ENCODE measurements at regions not wholly inside any gene's neighbourhood (a gene's known extent, or its start where the extent isn't known, plus 50 kb on each side); places are given as distances from the start of the nearest gene placed in this dataset.
"Not testable (repeated sequence)": the region's sequence is repeated elsewhere in the genome, so short reads cannot be mapped to it uniquely, and the experiment has no call there.

GRCh38 chr17:33579740-33580139 is 286.6 kb upstream of the ASIC2 start:
- H3K36me3 ChIP-seq (ENCODE audit: control insufficient read depth in 2 of 2, insufficient read depth in 2 of 2, low read length in 1 of 2); H3K27me3 ChIP-seq (replicated peaks in 1 of 2; ENCODE audit: control insufficient read depth in 2 of 2, insufficient read depth in 2 of 2, low read length in 1 of 2); SMC1A ChIA-PET (ENCODE audit: uncharacterized antibody, unreplicated experiment); H3K4me3 ChIP-seq; H3K9me3 ChIP-seq (replicated peaks; ENCODE audit: control insufficient read depth, insufficient read depth, low read length); BruUV-seq (replicated peaks); RAD21 ChIA-PET (ENCODE audit: unreplicated experiment); CTCF ChIA-PET; H3K4me2 ChIP-seq (ENCODE audit: control insufficient read depth, insufficient read depth); H3K9ac ChIP-seq (ENCODE audit: control insufficient read depth, insufficient read depth, low read length); ATAC-seq; H3K79me2 ChIP-seq (ENCODE audit: control insufficient read depth, insufficient read depth, low read length); in situ Hi-C loops (cut with MboI); FAIRE-seq; DNase-seq (ENCODE audit: low read depth, low spot score); H3K27ac ChIP-seq (ENCODE audit: control insufficient read depth, insufficient read depth); H4K20me1 ChIP-seq (ENCODE audit: control insufficient read depth, insufficient read depth); H2AFZ ChIP-seq (ENCODE audit: control insufficient read depth, low read depth, low read length); POLR2A ChIA-PET; H3K4me1 ChIP-seq (ENCODE audit: control insufficient read depth, insufficient read depth, low read length): not testable (repeated sequence)
- 73% methylated on average over 6 of the region's 6 CpGs for WGBS (ENCODE audit: insufficient coverage, insufficient replicate concordance, low lambda C conversion rate, missing lambda C conversion rate)
- intact Hi-C loops (cut with micrococcal nuclease; ENCODE audit: unreplicated experiment): loop anchor here (10.0 kb wide), 1 partner anchor 65 kb away; no protein-coding TSS in a partner anchor
- TF ChIP-seq NFYB (IDR thresholded peaks at IDR 0.05; ENCODE audit: insufficient read depth, low read depth, low read length): 0 out of 2 replicates have a peak, but pooled peaks have one; percentile 42

DNA sequence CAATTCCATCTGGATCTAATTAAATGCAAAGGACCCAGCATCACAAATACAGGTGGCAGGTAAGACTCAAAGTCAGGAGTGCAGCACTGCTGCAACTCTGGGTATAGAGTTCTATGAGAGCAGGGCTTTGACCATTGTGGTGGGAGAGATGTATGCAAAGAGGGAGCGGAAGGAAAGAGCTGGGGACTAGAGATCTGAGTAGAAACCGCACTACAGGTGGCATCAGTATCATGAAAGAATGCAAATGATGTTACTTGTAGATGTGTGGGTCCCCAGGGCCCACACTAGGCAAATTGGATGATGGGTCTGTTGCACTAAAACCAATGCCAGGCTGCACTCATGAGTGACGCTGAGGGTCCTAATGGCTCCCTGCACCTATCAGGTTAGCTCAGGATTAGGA is 287.1 kb upstream of the ASIC2 start:
- no peaks in the 10 kb centered on the region; the same call in 2 of the 3 replicates for H3K9me3 ChIP-seq (replicated peaks; ENCODE audit: control insufficient read depth, insufficient read depth, low read length)
- ATAC-seq (no peak; the same call in 2 of the 3 replicates), FAIRE-seq (no peak), DNase-seq (ENCODE audit: low read depth, low spot score) (no peak)
- in situ Hi-C loops (cut with MboI): no loop called here
- ChIA-PET CTCF (no interaction called here), POLR2A (no interaction called here), RAD21 (ENCODE audit: unreplicated experiment) (no interaction called here), SMC1A (ENCODE audit: uncharacterized antibody, unreplicated experiment) (no interaction called here)
- no peaks in the 10 kb centered on the region for H3K36me3 ChIP-seq (ENCODE audit: control insufficient read depth in 2 of 2, insufficient read depth in 2 of 2, low read length in 1 of 2)
- no peak overlapping the region for H3K9ac ChIP-seq (ENCODE audit: control insufficient read depth, insufficient read depth, low read length)
- 4% methylated on average over 3 of the region's 3 CpGs for WGBS (ENCODE audit: insufficient coverage, insufficient replicate concordance, low lambda C conversion rate, missing lambda C conversion rate)
- no peak for TF ChIP-seq ATF7 (IDR thresholded peaks at IDR 0.05; ENCODE audit: low read depth)
- TF ChIP-seq CHD1 (IDR thresholded peaks at IDR 0.05; ENCODE audit: low read depth, low read length): no peak
- no peak for TF ChIP-seq PBX3 (IDR thresholded peaks at IDR 0.05; ENCODE audit: insufficient replicate concordance, low read depth, low read length)
- TF ChIP-seq E2F8 (IDR thresholded peaks at IDR 0.05; ENCODE audit: low read depth, partially characterized antibody): no peak
- no peak for TF ChIP-seq SMAD1 (IDR thresholded peaks at IDR 0.05; ENCODE audit: low read depth, partially characterized antibody)
- TF ChIP-seq MEF2B (IDR thresholded peaks at IDR 0.05; ENCODE audit: partially characterized antibody, poor library complexity, severe bottlenecking): no peak
- no peak overlapping the region for H3K4me3 ChIP-seq
- no peaks in the 10 kb centered on the region for H4K20me1 ChIP-seq (ENCODE audit: control insufficient read depth, insufficient read depth)
- no TSS peak for BruUV-seq (replicated peaks)
- no peak overlapping the region for H3K27ac ChIP-seq (ENCODE audit: control insufficient read depth, insufficient read depth)
- no peak overlapping the region for H2AFZ ChIP-seq (ENCODE audit: control insufficient read depth, low read depth, low read length)
- H3K79me2 ChIP-seq (ENCODE audit: control insufficient read depth, insufficient read depth, low read length): no peaks in the 10 kb centered on the region
- H3K27me3 ChIP-seq (replicated peaks in 1 of 2; ENCODE audit: control insufficient read depth in 2 of 2, insufficient read depth in 2 of 2, low read length in 1 of 2): no peaks in the 10 kb centered on the region; a peak in 1 of 4 replicates
- intact Hi-C loops (cut with micrococcal nuclease; ENCODE audit: unreplicated experiment): loop anchor here (10.0 kb wide), 1 partner anchor 65 kb away; no protein-coding TSS in a partner anchor
- H3K4me1 ChIP-seq (ENCODE audit: control insufficient read depth, insufficient read depth, low read length): no peaks in the 10 kb centered on the region
- H3K4me2 ChIP-seq (ENCODE audit: control insufficient read depth, insufficient read depth): no peak overlapping the region

All from GM12878 (cell line).